ENCODE measurements at regions not wholly inside any gene's neighbourhood (a gene's known extent, or its start where the extent isn't known, plus 50 kb on each side); places are given as distances from the start of the nearest gene placed in this dataset.
A peak's percentile ranks its signal among the peaks of the same experiment; 100 is the strongest.
"Not testable (repeated sequence)": the region's sequence is repeated elsewhere in the genome, so short reads cannot be mapped to it uniquely, and the experiment has no call there.

DNA sequence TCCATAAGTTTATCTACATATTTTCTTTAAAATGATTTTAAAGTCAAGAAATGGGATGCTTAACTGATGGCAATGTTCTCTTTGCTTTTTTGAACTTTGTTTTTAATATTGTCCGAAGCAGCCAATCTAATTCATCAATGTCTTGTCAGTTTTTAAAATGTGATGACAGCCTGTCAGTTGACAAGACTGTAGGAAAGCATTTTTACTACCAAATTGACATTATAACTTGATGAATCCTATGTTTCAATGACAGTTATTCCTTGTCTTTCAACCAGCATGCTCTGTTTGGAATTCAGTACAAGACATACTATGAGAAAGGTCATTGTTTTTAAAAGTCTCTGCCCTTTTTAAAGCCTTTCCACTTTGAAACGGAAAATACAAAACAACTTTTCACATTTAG is 1073.2 kb downstream of the TMTC2 start:
- no peak overlapping the region for H3K27ac Mint-ChIP-seq
- H3K27me3 Mint-ChIP-seq = no peaks in the 10 kb centered on the region
- ChIA-PET POLR2A (no interaction called here), CTCF (no interaction called here)
- no peaks in the 10 kb centered on the region for H3K4me1 ChIP-seq (ENCODE audit: insufficient read depth, low read length)
- H3K27me3 ChIP-seq (ENCODE audit: insufficient read depth, low read length, poor library complexity, severe bottlenecking) = no peaks in the 10 kb centered on the region
- H3K4me3 ChIP-seq (ENCODE audit: low read length) = no peak overlapping the region
- H3K27ac ChIP-seq (ENCODE audit: low read depth, low read length) = no peak overlapping the region
- H3K9me3 Mint-ChIP-seq = peaks cover 0 to 23% (median 5%) of the 10 kb centered on the region in 5 donors
- H3K9me3 ChIP-seq (ENCODE audit: low read length) = no peaks in the 10 kb centered on the region
- H3K36me3 Mint-ChIP-seq = no peaks in the 10 kb centered on the region
- H3K4me3 Mint-ChIP-seq = no peak overlapping the region
- no peak for DNase-seq
- no peaks in the 10 kb centered on the region for H3K4me1 Mint-ChIP-seq
- H3K36me3 ChIP-seq (ENCODE audit: insufficient read depth, low read length) = no peaks in the 10 kb centered on the region

DNA sequence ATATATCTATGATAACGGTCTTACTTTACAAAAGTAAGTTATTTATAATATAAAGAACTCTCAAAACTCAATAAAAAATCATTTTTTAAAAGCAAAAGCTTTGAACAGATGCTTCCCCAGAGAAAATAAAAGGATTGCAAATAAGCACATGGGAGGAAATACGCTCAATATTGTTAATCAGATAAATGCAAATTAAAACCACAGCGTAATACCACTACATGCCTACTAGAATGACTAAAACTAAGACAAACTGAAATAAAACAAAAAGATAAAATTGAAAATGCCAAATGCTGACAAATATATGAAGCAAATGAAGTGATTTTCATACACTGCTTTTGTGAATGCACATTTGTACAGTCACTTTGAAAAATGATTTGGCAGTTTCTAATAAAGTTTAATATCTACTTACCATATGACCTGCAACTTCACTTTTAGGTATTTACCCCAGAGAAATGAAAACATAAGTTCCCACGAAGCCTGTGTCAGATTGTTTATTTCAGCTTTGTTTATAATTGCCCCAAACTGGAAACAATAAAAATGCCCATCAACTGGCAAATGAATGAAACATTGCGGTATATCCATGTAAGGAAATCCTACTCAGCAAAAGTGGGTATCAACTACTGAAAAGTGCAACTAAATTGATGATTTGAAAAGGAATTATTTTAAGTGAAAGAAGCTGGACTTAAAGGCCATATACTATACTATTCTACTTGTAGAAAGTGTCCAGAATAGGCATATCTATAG is 1072.4 kb downstream of the TMTC2 start:
- no peaks in the 10 kb centered on the region for H3K4me1 ChIP-seq (ENCODE audit: insufficient read depth, low read length)
- H3K4me1 Mint-ChIP-seq = no peaks in the 10 kb centered on the region
- H3K27me3 ChIP-seq (ENCODE audit: insufficient read depth, low read length, poor library complexity, severe bottlenecking) = no peaks in the 10 kb centered on the region
- no peaks in the 10 kb centered on the region for H3K27me3 Mint-ChIP-seq
- POLR2A ChIA-PET = no interaction called here
- H3K27ac Mint-ChIP-seq = no peak overlapping the region
- H3K27ac ChIP-seq (ENCODE audit: low read depth, low read length) = no peak overlapping the region
- H3K4me3 Mint-ChIP-seq = no peak overlapping the region
- H3K9me3 Mint-ChIP-seq = peaks cover 0 to 22% (median 4%) of the 10 kb centered on the region in 5 donors
- CTCF ChIA-PET = no interaction called here
- no peak overlapping the region for H3K4me3 ChIP-seq (ENCODE audit: low read length)
- no peaks in the 10 kb centered on the region for H3K36me3 Mint-ChIP-seq
- no peak for DNase-seq
- H3K36me3 ChIP-seq (ENCODE audit: insufficient read depth, low read length) = no peaks in the 10 kb centered on the region
- H3K9me3 ChIP-seq (ENCODE audit: low read length) = no peaks in the 10 kb centered on the region

DNA sequence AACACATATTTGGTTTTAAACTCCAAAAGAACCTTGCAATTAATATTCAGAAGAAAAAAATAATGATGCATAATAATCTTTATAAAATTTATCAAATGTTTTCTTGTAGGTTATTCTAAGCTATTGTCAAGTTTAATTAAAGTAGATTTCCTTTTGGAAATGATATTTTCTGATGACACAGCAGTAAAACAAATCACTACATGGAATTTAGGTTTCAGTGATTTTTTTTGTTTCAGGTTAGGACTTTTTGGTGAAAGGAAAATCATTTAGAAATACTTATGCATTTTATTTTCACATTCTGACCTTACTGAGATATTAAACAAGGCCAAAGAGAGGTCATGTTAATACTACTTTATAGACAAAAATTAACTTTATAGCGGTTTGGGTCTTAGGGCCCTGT is 1067.2 kb downstream of the TMTC2 start:
- POLR2A ChIA-PET = no interaction called here

DNA sequence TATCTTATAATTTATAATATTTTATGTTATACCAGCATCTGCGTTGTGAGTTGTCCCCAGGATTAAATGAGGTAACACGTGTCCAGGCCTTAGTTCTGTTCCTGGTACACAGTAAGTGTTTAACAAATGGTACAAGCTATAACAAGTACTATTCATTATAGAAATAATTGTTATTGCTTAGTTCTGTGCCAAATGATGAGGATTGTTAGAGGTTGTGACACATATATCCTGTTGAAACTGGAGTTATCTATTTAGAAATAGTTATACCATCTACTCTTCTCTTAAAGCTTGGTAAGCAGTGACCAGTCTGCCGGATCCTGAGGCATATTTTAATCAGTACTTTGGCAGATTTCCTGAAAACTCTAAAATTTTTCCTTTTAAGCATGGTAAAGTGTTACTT is 1066.5 kb downstream of the TMTC2 start:
- Histone ChIP-seq H3K4me1 (ENCODE audit: insufficient read depth, low read length) (no peaks in the 10 kb centered on the region), H3K4me3 (ENCODE audit: low read length) (no peak overlapping the region), H3K9me3 (ENCODE audit: low read length) (no peaks in the 10 kb centered on the region), H3K27me3 (ENCODE audit: insufficient read depth, low read length, poor library complexity, severe bottlenecking) (no peaks in the 10 kb centered on the region), H3K27ac (ENCODE audit: low read depth, low read length) (no peak overlapping the region), H3K36me3 (ENCODE audit: insufficient read depth, low read length) (no peaks in the 10 kb centered on the region)
- DNase-seq = no peak
- Mint-ChIP-seq H3K4me1 (no peaks in the 10 kb centered on the region), H3K4me3 (no peak overlapping the region), H3K27me3 (no peaks in the 10 kb centered on the region), H3K9me3 (peaks cover 0 to 7% (median 0%) of the 10 kb centered on the region in 5 donors), H3K27ac (no peak overlapping the region), H3K36me3 (no peaks in the 10 kb centered on the region)
- ChIA-PET POLR2A (no interaction called here), CTCF (no interaction called here)

More for the DNA sequence above, 1067.2 kb downstream of the TMTC2 start:
- Histone ChIP-seq H3K27ac (ENCODE audit: low read depth, low read length) (no peak overlapping the region), H3K9me3 (ENCODE audit: low read length) (no peaks in the 10 kb centered on the region), H3K4me3 (ENCODE audit: low read length) (no peak overlapping the region), H3K36me3 (ENCODE audit: insufficient read depth, low read length) (no peaks in the 10 kb centered on the region), H3K27me3 (ENCODE audit: insufficient read depth, low read length, poor library complexity, severe bottlenecking) (no peaks in the 10 kb centered on the region), H3K4me1 (ENCODE audit: insufficient read depth, low read length) (no peaks in the 10 kb centered on the region)
- no peaks in the 10 kb centered on the region for H3K36me3 Mint-ChIP-seq
- no peaks in the 10 kb centered on the region for H3K27me3 Mint-ChIP-seq
- DNase-seq = no peak
- H3K27ac Mint-ChIP-seq = no peak overlapping the region
- peaks cover 0 to 8% (median 0%) of the 10 kb centered on the region in 5 donors for H3K9me3 Mint-ChIP-seq
- CTCF ChIA-PET = no interaction called here
- H3K4me1 Mint-ChIP-seq = no peaks in the 10 kb centered on the region
- no peak overlapping the region for H3K4me3 Mint-ChIP-seq

DNA sequence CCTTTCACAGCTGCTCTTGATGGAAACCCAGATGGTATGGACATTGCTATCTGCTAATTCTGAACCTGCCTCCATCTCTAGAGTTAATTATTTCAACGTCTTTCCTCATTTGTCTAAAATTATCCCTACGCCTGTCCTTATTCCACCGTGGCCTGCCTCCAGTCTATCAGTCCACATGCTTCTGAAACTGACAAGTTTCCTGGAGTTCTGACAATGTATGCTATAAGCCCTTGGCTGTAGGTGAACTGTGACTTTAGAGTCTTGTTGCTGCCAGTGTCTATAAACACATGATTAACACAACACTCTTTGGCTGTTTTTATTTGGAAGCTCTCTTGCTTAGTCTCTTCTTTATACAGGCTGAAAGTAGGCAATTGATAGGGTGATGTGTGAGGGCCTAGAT is 1052.9 kb downstream of the TMTC2 start:
- no peak overlapping the region for H3K27ac ChIP-seq (ENCODE audit: low read depth, low read length)
- H3K27me3 ChIP-seq (ENCODE audit: insufficient read depth, low read length, poor library complexity, severe bottlenecking) = no peaks in the 10 kb centered on the region
- H3K4me1 Mint-ChIP-seq = no peaks in the 10 kb centered on the region
- CTCF ChIA-PET = no interaction called here
- H3K27ac Mint-ChIP-seq = no peak overlapping the region
- H3K9me3 Mint-ChIP-seq = peaks cover 0 to 12% (median 3%) of the 10 kb centered on the region in 5 donors
- H3K36me3 ChIP-seq (ENCODE audit: insufficient read depth, low read length) = no peaks in the 10 kb centered on the region
- no peak overlapping the region for H3K4me3 ChIP-seq (ENCODE audit: low read length)
- no peaks in the 10 kb centered on the region for H3K36me3 Mint-ChIP-seq
- DNase-seq = no peak
- no peaks in the 10 kb centered on the region for H3K4me1 ChIP-seq (ENCODE audit: insufficient read depth, low read length)
- H3K27me3 Mint-ChIP-seq = no peaks in the 10 kb centered on the region
- POLR2A ChIA-PET = no interaction called here
- no peaks in the 10 kb centered on the region for H3K9me3 ChIP-seq (ENCODE audit: low read length)
- no peak overlapping the region for H3K4me3 Mint-ChIP-seq

DNA sequence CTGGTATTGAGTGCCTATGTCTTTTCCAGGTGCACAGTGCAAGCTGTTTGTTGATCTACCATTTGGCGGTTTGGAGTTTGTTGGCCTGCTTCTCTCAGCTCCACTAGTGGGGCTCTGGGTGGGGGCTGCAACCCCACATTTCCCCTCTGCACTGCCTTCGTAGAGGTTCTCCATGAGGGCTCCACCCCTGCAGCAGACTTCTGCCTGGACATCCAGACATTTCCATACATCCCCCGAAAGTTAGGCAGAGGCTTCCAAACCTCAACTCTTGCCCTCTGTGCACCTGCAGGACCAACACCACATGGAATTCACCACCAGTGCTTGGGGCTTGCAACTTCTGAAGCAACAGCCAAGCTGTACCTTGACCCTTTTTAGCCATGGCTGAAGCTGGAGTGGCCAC is 1024.1 kb downstream of the TMTC2 start:
- Histone ChIP-seq H3K9me3 (ENCODE audit: low read length) (no peaks in the 10 kb centered on the region), H3K27me3 (ENCODE audit: insufficient read depth, low read length, poor library complexity, severe bottlenecking) (no peaks in the 10 kb centered on the region), H3K36me3 (ENCODE audit: insufficient read depth, low read length) (no peaks in the 10 kb centered on the region), H3K4me1 (ENCODE audit: insufficient read depth, low read length) (no peaks in the 10 kb centered on the region), H3K4me3 (ENCODE audit: low read length) (no peak overlapping the region), H3K27ac (ENCODE audit: low read depth, low read length) (no peak overlapping the region)
- H3K9me3 Mint-ChIP-seq = peaks cover 0 to 26% (median 6%) of the 10 kb centered on the region in 5 donors
- H3K27ac Mint-ChIP-seq = peak overlapping the region in 1 of 8 donors; percentile 28
- no peaks in the 10 kb centered on the region for H3K27me3 Mint-ChIP-seq
- DNase-seq = no peak
- no peaks in the 10 kb centered on the region for H3K36me3 Mint-ChIP-seq
- ChIA-PET POLR2A (no interaction called here), CTCF (no interaction called here)
- no peaks in the 10 kb centered on the region for H3K4me1 Mint-ChIP-seq
- no peak overlapping the region for H3K4me3 Mint-ChIP-seq

DNA sequence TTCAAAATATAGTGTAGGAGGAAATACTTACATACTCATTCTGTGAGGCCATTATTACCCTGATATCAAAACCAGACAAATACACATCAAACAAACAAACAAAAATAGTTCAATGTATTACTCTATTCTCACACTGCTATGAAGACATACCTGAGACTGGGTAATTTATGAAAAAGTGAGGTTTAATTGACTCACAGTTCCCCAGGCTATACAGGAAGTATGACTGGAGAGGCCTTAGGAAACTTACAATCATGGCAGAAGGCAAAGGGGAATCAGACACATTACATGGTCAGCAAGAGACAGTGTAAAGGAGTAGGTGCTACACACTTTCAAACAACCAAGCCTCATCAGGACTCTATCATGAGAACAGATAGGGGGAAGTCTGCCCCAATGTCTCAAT is 1023.2 kb downstream of the TMTC2 start:
- Mint-ChIP-seq H3K4me1 (no peaks in the 10 kb centered on the region), H3K36me3 (no peaks in the 10 kb centered on the region), H3K4me3 (no peak overlapping the region), H3K27ac (no peak overlapping the region), H3K9me3 (peaks cover 0 to 27% (median 6%) of the 10 kb centered on the region in 5 donors), H3K27me3 (no peaks in the 10 kb centered on the region)
- H3K27ac ChIP-seq (ENCODE audit: low read depth, low read length) = no peak overlapping the region
- no peak overlapping the region for H3K4me3 ChIP-seq (ENCODE audit: low read length)
- no peaks in the 10 kb centered on the region for H3K9me3 ChIP-seq (ENCODE audit: low read length)
- no peaks in the 10 kb centered on the region for H3K27me3 ChIP-seq (ENCODE audit: insufficient read depth, low read length, poor library complexity, severe bottlenecking)
- ChIA-PET CTCF (no interaction called here), POLR2A (no interaction called here)
- H3K36me3 ChIP-seq (ENCODE audit: insufficient read depth, low read length) = no peaks in the 10 kb centered on the region
- no peaks in the 10 kb centered on the region for H3K4me1 ChIP-seq (ENCODE audit: insufficient read depth, low read length)
- no peak for DNase-seq

DNA sequence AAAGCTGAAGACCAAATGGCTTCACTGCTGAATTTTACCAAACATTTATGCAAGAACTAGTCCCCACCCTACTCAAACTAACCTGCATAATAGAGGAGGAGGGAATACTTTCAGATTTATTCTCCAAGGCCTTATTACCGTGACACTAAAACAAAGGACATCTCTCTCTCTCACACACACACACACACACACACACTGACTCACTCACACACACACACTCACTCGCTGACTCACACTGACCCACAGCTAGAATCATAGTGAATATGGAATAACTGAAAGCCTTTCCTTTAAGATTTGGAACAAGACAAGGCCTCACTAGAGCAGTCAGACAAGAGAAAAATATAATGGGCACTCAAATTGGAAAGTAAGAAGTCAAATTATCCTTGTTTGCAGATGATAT is 1014.1 kb downstream of the TMTC2 start:
- Histone ChIP-seq H3K27me3 (ENCODE audit: insufficient read depth, low read length, poor library complexity, severe bottlenecking) (no peaks in the 10 kb centered on the region), H3K27ac (ENCODE audit: low read depth, low read length) (no peak overlapping the region), H3K4me1 (ENCODE audit: insufficient read depth, low read length) (no peaks in the 10 kb centered on the region), H3K9me3 (ENCODE audit: low read length) (no peaks in the 10 kb centered on the region), H3K4me3 (ENCODE audit: low read length) (no peak overlapping the region), H3K36me3 (ENCODE audit: insufficient read depth, low read length) (no peaks in the 10 kb centered on the region)
- Mint-ChIP-seq H3K27me3 (no peaks in the 10 kb centered on the region), H3K36me3 (no peaks in the 10 kb centered on the region), H3K27ac (no peak overlapping the region), H3K9me3 (peaks cover 0 to 16% (median 7%) of the 10 kb centered on the region in 5 donors), H3K4me1 (no peaks in the 10 kb centered on the region), H3K4me3 (no peak overlapping the region)
- DNase-seq = no peak
- ChIA-PET POLR2A (no interaction called here), CTCF (no interaction called here)

DNA sequence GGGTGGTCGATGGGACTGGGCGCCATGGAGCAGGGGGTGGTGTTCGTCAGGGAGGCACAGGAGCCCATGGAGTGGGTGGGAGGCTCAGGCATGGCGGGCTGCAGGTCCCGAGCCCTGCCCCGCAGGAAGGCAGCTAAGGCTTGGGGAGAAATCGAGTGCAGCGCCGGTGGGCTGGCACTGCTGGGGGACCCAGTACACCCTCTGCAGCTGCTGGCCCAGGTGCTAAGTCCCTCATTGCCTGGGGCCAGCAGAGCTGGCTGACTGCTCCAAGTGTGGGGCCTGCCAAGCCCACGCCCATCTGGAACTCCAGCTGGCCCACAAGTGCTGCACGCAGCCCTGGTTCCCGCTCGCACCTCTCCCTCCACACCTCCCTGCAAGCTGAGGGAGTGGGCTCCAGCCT is 1009.6 kb downstream of the TMTC2 start:
- POLR2A ChIA-PET; CTCF ChIA-PET; DNase-seq; H3K27ac ChIP-seq (ENCODE audit: low read depth, low read length); H3K4me1 Mint-ChIP-seq; H3K36me3 ChIP-seq (ENCODE audit: insufficient read depth, low read length); H3K9me3 ChIP-seq (ENCODE audit: low read length); H3K36me3 Mint-ChIP-seq; H3K4me1 ChIP-seq (ENCODE audit: insufficient read depth, low read length); H3K4me3 Mint-ChIP-seq; H3K27me3 Mint-ChIP-seq; H3K27ac Mint-ChIP-seq; H3K27me3 ChIP-seq (ENCODE audit: insufficient read depth, low read length, poor library complexity, severe bottlenecking); H3K4me3 ChIP-seq (ENCODE audit: low read length): not testable (repeated sequence)
- peaks cover 0 to 17% (median 2%) of the 10 kb centered on the region in 5 donors for H3K9me3 Mint-ChIP-seq
